ENCODE measurements at regions not wholly inside any gene's neighbourhood (a gene's known extent, or its start where the extent isn't known, plus 50 kb on each side); places are given as distances from the start of the nearest gene placed in this dataset.
"Not testable (repeated sequence)": the region's sequence is repeated elsewhere in the genome, so short reads cannot be mapped to it uniquely, and the experiment has no call there.

GRCh38 chrX:121639781-121640180 lies 592.4 kb downstream of the GLUD2 start:
- no peak for DNase-seq (ENCODE audit: low read depth in 2 of 2, low spot score in 1 of 2)

DNA sequence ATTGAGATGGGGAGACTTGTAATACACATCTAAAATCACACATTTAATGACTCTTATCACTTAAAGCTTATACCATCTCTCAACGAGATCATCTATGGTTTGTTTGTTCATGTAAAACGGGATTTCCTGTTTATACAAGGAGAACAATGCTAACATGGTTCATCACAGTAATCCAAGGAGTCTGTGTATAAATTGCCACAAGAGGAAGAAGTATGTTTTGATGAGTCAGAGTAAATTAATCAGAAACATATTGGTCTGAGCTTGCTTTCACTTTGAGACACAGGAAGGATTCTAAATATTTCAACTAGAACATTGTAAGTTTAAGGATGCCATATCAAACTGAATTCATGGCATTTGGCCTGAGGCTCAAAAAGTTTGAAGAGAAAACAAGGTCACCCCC lies 594.1 kb downstream of the GLUD2 start:
- DNase-seq (ENCODE audit: low read depth in 2 of 2, low spot score in 1 of 2): no peak

DNA sequence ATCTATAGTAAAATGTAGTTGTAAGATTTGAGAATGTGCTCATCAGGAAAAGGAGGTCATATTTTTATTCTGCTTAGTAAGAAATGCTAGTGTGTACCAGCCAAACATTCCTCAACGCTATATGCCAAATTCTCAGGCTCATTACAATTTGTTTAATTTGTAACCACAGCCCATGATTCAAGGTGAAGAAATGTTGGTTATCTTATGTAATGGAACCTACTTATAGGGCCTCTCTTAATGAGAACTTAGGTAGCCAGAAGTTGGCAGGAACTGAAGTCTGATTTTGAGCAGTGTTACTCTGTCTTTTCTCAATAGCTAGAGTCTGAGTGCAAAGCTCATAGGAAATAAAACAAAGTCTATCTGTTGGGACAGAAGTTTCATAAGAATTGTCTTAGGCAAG lies 595.0 kb downstream of the GLUD2 start:
- DNase-seq (ENCODE audit: low read depth in 2 of 2, low spot score in 1 of 2): no peak

GRCh38 chrX:121649417-121649816 lies 602.0 kb downstream of the GLUD2 start:
- no peak for DNase-seq (ENCODE audit: low read depth in 2 of 2, low spot score in 1 of 2)

DNA sequence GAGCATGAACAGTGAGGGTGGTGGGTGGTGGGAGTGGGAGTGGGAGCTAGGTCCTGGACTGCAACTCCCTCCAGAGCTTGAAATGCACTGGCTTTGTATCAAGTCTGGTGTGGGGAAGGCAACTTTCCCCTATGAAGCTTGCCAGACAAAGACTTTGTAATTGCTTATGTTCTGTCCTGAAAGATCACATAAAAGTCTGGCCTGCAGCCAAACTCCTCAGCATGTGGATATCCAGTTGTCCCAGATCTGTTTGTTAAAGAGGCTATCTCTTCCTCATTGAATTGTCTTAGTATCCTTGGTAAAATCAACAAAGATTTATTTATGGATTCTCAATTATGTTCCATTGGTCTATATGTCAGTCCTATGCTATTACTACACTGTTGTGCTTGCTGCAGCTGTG lies 607.9 kb downstream of the GLUD2 start:
- DNase-seq (ENCODE audit: low read depth in 2 of 2, low spot score in 1 of 2): no peak

DNA sequence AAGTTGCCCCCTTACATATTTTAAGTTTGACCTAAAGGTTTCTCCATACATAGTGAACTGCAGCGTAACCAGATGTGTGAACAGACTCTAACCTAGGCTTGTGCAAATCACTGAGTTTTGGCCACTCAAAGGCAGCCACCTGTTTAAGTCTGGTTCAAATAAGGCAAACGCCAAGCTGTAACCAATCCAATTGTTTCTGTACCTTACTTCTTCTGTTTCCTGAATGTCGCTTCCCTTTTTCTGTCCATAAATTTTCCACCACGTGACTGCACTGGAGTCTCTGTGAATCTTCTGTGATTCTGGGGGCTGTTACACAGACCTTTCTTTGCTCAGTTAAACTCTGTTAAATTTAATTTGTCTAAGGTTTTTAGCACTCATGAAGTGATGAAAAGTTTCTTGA lies 618.8 kb downstream of the GLUD2 start:
- DNase-seq (ENCODE audit: low read depth in 2 of 2, low spot score in 1 of 2): no peak

GRCh38 chrX:121671649-121672048 lies 624.2 kb downstream of the GLUD2 start:
- DNase-seq (ENCODE audit: low read depth in 2 of 2, low spot score in 1 of 2): no peak

DNA sequence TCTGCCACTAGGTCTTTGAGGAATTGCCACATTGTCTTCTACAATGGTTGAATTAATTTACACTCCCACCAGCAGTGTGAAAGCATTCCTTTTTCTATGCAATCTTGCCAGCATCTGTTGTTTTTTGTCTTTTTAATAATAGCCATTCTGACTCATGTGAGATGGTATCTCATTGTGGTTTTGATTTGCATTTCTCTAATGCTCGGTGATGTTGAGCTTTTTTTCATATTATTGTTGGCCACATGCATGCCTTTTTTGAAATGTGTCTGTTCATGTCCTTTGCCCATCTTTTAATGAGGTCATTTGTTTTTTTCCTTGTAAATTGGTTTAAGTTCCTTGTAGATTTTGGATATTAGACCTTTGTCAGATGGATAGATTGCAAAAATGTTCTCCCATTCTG lies 661.8 kb downstream of the GLUD2 start:
- DNase-seq (ENCODE audit: low read depth in 2 of 2, low spot score in 1 of 2): not testable (repeated sequence)

GRCh38 chrX:121733514-121733913 lies 686.1 kb downstream of the GLUD2 start:
- no peak for DNase-seq (ENCODE audit: low read depth in 2 of 2, low spot score in 1 of 2)

- no peak for DNase-seq (ENCODE audit: low read depth in 2 of 2, low spot score in 1 of 2)
Measured at GRCh38 chrX:121746105-121746504, 698.7 kb downstream of the GLUD2 start.

DNA sequence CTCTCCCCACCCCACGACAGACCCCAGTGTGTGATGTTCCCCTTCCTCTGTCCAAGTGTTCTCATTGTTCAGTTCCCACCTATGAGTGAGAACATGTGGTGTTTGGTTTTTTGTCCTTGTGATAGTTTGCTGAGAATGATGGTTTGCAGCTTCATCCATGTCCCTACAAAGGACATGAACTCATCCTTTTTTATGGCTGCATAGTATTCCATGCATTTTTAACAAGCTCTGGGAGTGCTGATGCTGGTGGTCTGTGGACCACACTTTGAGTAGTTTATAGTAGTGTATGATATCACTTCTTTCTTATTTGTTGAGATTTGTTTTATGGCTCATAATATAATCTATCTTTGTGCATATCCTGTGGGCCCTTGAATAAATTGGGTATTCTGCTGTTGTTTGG lies 706.2 kb downstream of the GLUD2 start:
- DNase-seq (ENCODE audit: low read depth in 2 of 2, low spot score in 1 of 2): not testable (repeated sequence)

- DNase-seq (ENCODE audit: low read depth in 2 of 2, low spot score in 1 of 2): no peak
Measured at GRCh38 chrX:121754301-121754700, 706.9 kb downstream of the GLUD2 start.

- DNase-seq (ENCODE audit: low read depth in 2 of 2, low spot score in 1 of 2): no peak
Measured at GRCh38 chrX:121755541-121755940, 708.1 kb downstream of the GLUD2 start.

DNA sequence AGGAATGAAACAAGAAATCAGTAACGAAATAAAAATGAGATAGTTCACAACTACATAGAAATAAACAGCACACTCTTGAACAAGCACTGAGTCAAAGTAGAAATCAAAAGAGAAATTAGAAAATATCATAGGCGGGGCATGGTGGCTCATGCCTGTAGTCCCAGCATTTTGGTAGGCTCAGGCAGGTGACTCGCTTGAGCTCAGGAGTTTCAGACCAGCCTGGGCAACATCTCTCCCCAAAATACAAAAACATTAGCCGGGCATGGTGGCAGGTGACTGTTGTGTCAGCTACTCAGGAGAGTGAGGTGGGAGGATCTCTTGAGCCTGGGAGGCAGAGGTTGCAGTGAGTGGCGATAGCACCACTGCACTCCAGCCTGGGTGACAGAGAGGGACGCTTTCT lies 714.4 kb downstream of the GLUD2 start:
- DNase-seq (ENCODE audit: low read depth in 2 of 2, low spot score in 1 of 2): no peak

- DNase-seq (ENCODE audit: low read depth in 2 of 2, low spot score in 1 of 2): no peak
Measured at GRCh38 chrX:121763671-121764070, 716.3 kb downstream of the GLUD2 start.

DNA sequence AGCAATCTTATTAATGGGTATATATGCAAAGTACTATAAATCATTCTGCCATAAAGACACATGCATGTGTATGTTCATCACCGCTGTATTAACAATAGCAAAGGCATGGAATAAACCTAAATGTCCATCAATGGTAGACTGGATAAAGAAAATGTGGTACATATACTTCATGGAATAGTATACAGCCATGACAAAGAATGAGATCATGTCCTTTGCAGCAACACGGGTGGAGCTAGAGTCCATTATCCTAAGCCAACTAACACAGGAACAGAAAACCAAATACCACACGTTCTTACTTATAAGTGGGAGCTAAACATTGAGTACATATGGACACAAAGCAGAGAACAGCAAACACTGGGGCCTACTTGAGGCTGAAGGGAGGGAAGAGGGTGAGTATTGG lies 720.8 kb downstream of the GLUD2 start:
- not testable (repeated sequence) for DNase-seq (ENCODE audit: low read depth in 2 of 2, low spot score in 1 of 2)

DNA sequence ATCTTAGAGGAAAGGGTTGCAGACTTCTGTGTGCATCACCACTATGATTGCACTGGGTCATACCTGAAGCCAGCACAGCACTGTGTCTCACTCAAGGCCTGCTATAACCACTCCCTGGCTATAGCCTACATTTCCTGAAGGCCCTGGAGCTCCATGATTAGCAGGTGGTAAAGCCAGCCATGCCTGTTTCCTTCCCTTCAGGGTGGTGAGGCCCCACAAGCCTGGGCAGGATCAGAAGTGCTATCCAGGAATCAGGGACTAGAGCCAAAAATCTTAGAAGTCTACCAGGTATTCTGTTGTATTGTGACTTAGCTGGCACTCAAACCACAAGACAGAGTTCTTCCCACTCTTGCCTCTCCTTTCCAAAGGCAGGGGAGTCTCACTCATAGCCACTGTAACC lies 734.6 kb downstream of the GLUD2 start:
- no peak for DNase-seq (ENCODE audit: low read depth in 2 of 2, low spot score in 1 of 2)

GRCh38 chrX:121782544-121782943 lies 735.1 kb downstream of the GLUD2 start:
- DNase-seq (ENCODE audit: low read depth in 2 of 2, low spot score in 1 of 2): no peak

DNA sequence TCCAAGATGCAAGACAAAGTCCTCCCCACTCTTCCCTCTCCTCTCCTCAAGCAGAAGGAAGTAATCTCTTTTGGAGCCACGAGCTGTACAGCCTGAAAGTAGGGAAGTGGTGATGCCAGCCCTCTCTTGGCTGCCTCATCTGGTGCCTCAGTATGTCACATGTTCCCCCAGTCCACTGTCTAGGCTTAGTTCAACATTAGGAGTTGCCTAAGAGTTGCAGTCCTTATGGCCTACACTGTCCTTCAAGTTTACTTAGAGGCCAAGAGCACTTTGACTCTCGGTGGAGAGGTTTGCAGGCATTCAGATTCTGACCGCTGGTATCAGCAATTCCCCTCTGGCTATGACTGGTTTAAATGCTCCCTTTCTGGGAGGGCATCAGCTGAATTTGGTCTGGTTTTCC lies 735.6 kb downstream of the GLUD2 start:
- DNase-seq (ENCODE audit: low read depth in 2 of 2, low spot score in 1 of 2): no peak

DNA sequence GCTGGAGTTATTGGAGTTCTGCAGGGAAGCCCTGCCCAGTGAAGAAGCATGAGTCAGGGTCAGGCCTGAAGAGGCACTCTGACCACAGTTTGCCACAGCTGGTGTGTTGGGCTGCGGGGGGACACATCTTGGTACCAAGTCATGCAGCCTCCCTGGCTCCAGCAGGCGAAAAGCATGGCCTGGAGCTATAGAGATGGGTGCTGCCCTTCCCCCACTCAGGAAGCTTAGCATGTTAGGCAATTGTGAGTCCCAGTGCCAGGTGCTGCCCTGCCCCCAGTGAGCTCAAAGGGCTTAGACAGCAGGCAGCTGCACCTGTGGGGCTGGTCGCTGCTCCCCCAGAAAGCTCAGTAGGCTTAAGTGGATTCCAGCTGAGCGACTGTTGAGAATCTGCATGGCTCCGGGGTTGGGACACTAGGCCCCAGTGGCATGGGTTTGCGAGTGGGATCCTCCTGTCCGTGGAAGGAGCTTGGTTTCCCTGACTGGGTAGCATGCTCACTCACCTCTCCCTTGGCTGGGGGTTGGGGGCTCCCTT lies 755.5 kb downstream of the GLUD2 start:
- DNase-seq (ENCODE audit: low read depth in 2 of 2, low spot score in 1 of 2): no peak

- DNase-seq (ENCODE audit: low read depth in 2 of 2, low spot score in 1 of 2): no peak
Measured at GRCh38 chrX:121823406-121823805, 776.0 kb downstream of the GLUD2 start.

GRCh38 chrX:121831601-121832000 lies 784.2 kb downstream of the GLUD2 start:
- DNase-seq (ENCODE audit: low read depth in 2 of 2, low spot score in 1 of 2): no peak

DNA sequence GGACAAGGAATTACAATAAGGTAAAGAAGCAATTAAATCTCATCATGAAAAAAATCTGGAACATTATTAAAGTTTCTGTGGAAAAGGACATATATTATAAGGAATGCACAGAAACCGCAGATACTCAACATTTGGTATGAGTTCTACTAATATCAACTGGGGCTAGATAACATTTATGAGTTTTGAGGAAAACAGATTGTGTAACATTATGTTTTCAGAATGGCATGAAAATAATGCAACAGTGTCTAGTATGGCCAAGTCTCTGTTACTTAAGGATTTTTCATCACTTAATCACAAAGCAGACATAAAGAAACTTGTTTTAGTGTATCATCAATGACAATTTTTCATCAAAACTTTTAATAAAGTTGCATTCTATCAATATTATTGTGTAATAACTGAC lies 785.0 kb downstream of the GLUD2 start:
- DNase-seq (ENCODE audit: low read depth in 2 of 2, low spot score in 1 of 2): no peak

DNA sequence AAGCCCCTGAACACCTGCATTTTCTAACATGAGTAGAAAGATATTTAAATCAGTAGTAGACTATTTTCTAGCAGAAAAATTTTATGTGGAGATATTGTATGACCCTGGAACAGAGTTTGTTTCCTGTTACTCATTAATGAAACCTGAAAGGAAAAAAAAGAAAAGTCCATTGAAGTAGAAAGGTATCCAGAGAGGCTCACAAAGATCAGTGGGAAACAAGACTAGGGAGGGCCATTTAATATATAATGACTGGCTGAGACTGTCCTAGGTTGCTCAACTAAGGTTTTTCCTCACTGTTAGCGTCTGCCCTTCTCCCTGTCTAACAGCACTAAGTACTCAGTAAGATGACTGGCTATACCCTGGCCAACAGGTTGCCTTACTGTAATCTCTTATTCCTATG lies 788.6 kb downstream of the GLUD2 start:
- no peak for DNase-seq (ENCODE audit: low read depth in 2 of 2, low spot score in 1 of 2)
